K562 (cell line): ENCODE measurements at regions not wholly inside any gene's neighbourhood (a gene's known extent, or its start where the extent isn't known, plus 50 kb on each side); places are given as distances from the start of the nearest gene placed in this dataset.

Source experiments
- ATAC-seq: fragments of 200-7000 bp; cut with Tn5 transposase; 3 replicates; pipeline ENCODE4 v1.9.1; 2020; ENCODE audit warnings: moderate library complexity
- BruUV-seq: library from RNA; stranded (reverse); fragments of 400-500 nt; replicated peaks from 2 replicates; lab custom pipeline; 2021; lab: Mats Ljungman, UMichigan
- CTCF ChIA-PET: fragments of 300-600 bp; formaldehyde crosslinking; extraction: SDS; loops from one replicate; lab custom pipeline; 2021; ENCODE audit warnings: low intra/inter-chr PET ratio; lab: Yijun Ruan, JAX
- POLR2A ChIA-PET: fragments of 300-600, 350-650 bp; sonication (Branson Sonifier 250); formaldehyde crosslinking; extraction: SDS; loops from one replicate; lab custom pipeline; 2021; ENCODE audit warnings: antibody characterized with exemption, inconsistent platforms; lab: Yijun Ruan, JAX
- DNase-seq, 4 experiments: peaks; one replicate each; pipeline versions ENCODE4 v3.0.0 to v3.0.0-alpha.2; 2011 to 2018; ENCODE audit warnings: low spot score in 3 of 4, mixed read lengths in 3 of 4; ENCODE audit errors: extremely low read depth in 1 of 4
- FAIRE-seq: peaks from 2 replicates; lab custom pipeline; 2011; peaks lifted over from hg19 to GRCh38; lab: Jason Lieb, UNC
- H2AFZ ChIP-seq: 2 replicates; pipeline ENCODE4 v1.6.0; 2011; ENCODE audit warnings: low read depth, low read length, control low read depth, inconsistent platforms
- H3K27ac ChIP-seq: fragments of 200-600 bp; 3 replicates; pipeline ENCODE4 v1.8.0; 2011; ENCODE audit warnings: low read depth, mild to moderate bottlenecking, control low read depth, inconsistent platforms, low read length, moderate library complexity, mixed read lengths; ENCODE audit errors: extremely low read depth
- H3K27me3 ChIP-seq, 2 experiments: fragments of 300-600 bp in 1 of 2; 2 replicates in 1 of 2; 3 replicates in 1 of 2; pipeline versions ENCODE4 v1.6.0 to v1.8.0; 2011; ENCODE audit warnings: inconsistent platforms in 2 of 2, low read length in 2 of 2, mild to moderate bottlenecking in 1 of 2, mixed read lengths in 1 of 2, moderate library complexity in 1 of 2; ENCODE audit not compliant: control insufficient read depth in 2 of 2, insufficient read depth in 2 of 2
- H3K36me3 ChIP-seq: fragments of 300-600 bp; 3 replicates; pipeline ENCODE4 v1.8.0; 2011; ENCODE audit warnings: mild to moderate bottlenecking, low read length, inconsistent platforms; ENCODE audit not compliant: control insufficient read depth, insufficient read depth
- H3K4me1 ChIP-seq, 2 experiments: fragments of 200-600 bp in 1 of 2; replicated peaks in 1 of 2; 2 replicates in 1 of 2; 3 replicates in 1 of 2; pipeline versions ENCODE4 v1.5.1 to v1.8.0; 2011; ENCODE audit warnings: inconsistent platforms in 2 of 2, low read length in 2 of 2, mild to moderate bottlenecking in 1 of 2, mixed read lengths in 1 of 2, moderate library complexity in 1 of 2; ENCODE audit not compliant: control insufficient read depth in 2 of 2, insufficient read depth in 2 of 2
- H3K4me2 ChIP-seq: 2 replicates; pipeline ENCODE4 v1.6.1; 2011; ENCODE audit warnings: low read length, control low read depth, inconsistent platforms, mixed read lengths; ENCODE audit not compliant: insufficient read depth
- H3K4me3 ChIP-seq: fragments of 200-600 bp; sonication (generic), shearing (Covaris generic); 2 replicates; pipeline ENCODE4 v1.5.1; 2016; ENCODE audit warnings: control low read depth, inconsistent platforms
- H3K79me2 ChIP-seq: fragments of 200-600 bp; 3 replicates; pipeline ENCODE4 v1.8.0; 2011; ENCODE audit warnings: low read length, inconsistent platforms; ENCODE audit not compliant: control insufficient read depth, insufficient read depth
- H3K9ac ChIP-seq, 2 experiments: 2 replicates each; pipeline versions ENCODE4 v1.6.0 to v1.6.1; 2011; ENCODE audit warnings: low read depth in 2 of 2, low read length in 2 of 2, control low read depth in 1 of 2, inconsistent platforms in 1 of 2, mild to moderate bottlenecking in 1 of 2, mixed read lengths in 1 of 2; ENCODE audit not compliant: insufficient read depth in 1 of 2
- H3K9me1 ChIP-seq: one replicate; pipeline ENCODE4 v1.6.0; 2011; ENCODE audit warnings: inconsistent platforms, mild to moderate bottlenecking, low read length, moderate library complexity; ENCODE audit not compliant: control insufficient read depth, insufficient read depth
- H3K9me3 ChIP-seq: replicated peaks from 2 replicates; pipeline ENCODE4 v1.5.1; 2011; ENCODE audit warnings: low read depth, low read length, inconsistent platforms; ENCODE audit not compliant: control insufficient read depth, insufficient read depth
- H4K20me1 ChIP-seq: replicated peaks from 2 replicates; pipeline ENCODE4 v1.6.1; 2011; ENCODE audit warnings: low read length, inconsistent platforms, mixed read lengths; ENCODE audit not compliant: control insufficient read depth, insufficient read depth
- HDAC6 ChIP-seq: IDR thresholded peaks from 2 replicates; pipeline ENCODE4 v1.6.1; 2012; ENCODE audit warnings: low read depth, mild to moderate bottlenecking, control low read depth, inconsistent platforms, low read length, moderate library complexity
- HSF4 ChIP-seq: fragments of 250-450 bp; sonication (Bioruptor Pico); IDR thresholded peaks from 2 replicates; pipeline ENCODE4 v2.1.2; 2022; ENCODE audit warnings: mild to moderate bottlenecking, moderate library complexity, borderline replicate concordance
- NUFIP1 ChIP-seq: fragments of 450-650 bp; IDR thresholded peaks from 2 replicates; pipeline ENCODE4 v1.6.1; 2018; ENCODE audit not compliant: partially characterized antibody
- RBM39 ChIP-seq: fragments of 200-400 bp; formaldehyde crosslinking; optimal IDR thresholded peaks from 2 replicates; pipeline ENCODE3; 2018; ENCODE audit warnings: low read depth, low read length
- STAG1 ChIP-seq: sonication (generic); formaldehyde crosslinking; IDR thresholded peaks from 2 replicates; pipeline ENCODE4 v1.5.0; 2020; ENCODE audit warnings: missing genetic modification reagents, borderline replicate concordance
- TCFL5 ChIP-seq: fragments of 250-450 bp; sonication (Bioruptor Pico); conservative IDR thresholded peaks from 2 replicates; pipeline ENCODE4 v1.6.1; 2021; ENCODE audit warnings: mild to moderate bottlenecking, moderate library complexity, matching md5 sums
- ZBTB7A ChIP-seq: IDR thresholded peaks from 2 replicates; pipeline ENCODE4 v1.6.1; 2011; ENCODE audit warnings: low read depth, mild to moderate bottlenecking, low read length, moderate library complexity, borderline replicate concordance; ENCODE audit not compliant: control insufficient read depth
- ZNF696 ChIP-seq: fragments of 250-450 bp; sonication (Bioruptor Pico); conservative IDR thresholded peaks from 2 replicates; pipeline ENCODE4 v1.4.0; 2020; ENCODE audit warnings: mild to moderate bottlenecking, moderate library complexity
- WGBS: fragments of 100-300 bp; shearing (Covaris generic); methylation state at CpG from one replicate; pipeline ENCODE4 v1.1.6; 2016; ENCODE audit warnings: low coverage, mixed read lengths; ENCODE audit not compliant: insufficient coverage; ENCODE audit errors: missing lambda C conversion rate; 5-methylcytosine and 5-hydroxymethylcytosine counted together
- in situ Hi-C: fragments of 300-500 bp; cut with MboI; formaldehyde crosslinking; loops from 4 replicates; pipeline ENCODE4 v1.15.0; 2018; ENCODE audit warnings: inconsistent platforms, mixed read lengths
- intact Hi-C: fragments of 100-400 bp; cut with micrococcal nuclease; formaldehyde crosslinking; loops from 2 replicates; pipeline ENCODE4 v1.14.2; 2022
- TF ChIP-seq, protein P1 (sequence below): fragments of 250-450 bp; sonication (Bioruptor Pico); IDR thresholded peaks from 2 replicates; pipeline ENCODE4 v1.5.0; 2021
- TF ChIP-seq, protein P2 (sequence below): fragments of 200-600 bp; sonication (generic); IDR thresholded peaks from one replicate; pipeline ENCODE4 v1.6.1; 2012; ENCODE audit warnings: mild to moderate bottlenecking, low read depth, low read length, inconsistent platforms

DNA sequence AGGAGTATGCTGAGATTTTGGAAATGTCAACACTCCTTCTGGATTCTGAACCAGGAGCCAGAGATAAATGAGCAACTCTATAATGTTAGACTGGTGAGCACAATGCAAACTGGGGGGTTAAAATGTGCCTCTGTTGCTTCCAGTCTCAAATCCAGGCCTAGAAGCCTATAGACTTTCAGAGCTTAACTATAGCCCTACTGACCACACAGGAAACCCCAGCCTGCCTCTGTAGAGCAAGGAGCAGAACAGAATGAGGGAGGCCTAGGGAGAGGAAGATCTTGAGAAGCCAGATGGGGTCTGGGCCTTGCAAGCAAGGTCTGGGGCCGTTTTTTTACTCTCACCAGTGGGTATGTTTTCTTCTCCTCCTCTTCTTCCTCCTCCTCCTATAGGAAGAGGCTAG, 225.4 kb upstream of the KITLG start (continued):
- TF ChIP-seq HDAC6: no peak
- no peak for TF ChIP-seq NUFIP1

DNA sequence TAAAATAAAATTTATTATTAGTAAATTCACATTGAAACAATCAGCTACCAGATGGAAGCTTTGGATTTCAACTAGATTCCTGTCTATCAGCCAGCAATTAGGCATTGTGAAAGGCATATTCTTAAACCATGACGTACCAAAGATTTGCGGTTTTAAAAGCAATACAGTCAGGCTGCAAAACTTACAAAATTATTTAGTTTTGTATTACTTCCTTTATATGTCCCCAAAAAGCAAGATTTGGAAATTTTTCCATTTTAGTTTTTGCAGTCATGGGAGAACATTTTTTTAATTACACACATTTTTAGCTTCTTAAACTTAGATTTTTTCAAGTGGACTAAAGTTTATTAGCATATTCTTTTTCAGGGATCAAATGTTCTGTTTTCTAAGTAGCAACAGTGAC, 225.0 kb upstream of the KITLG start:
- H2AFZ ChIP-seq: no peak overlapping the region
- TF ChIP-seq STAG1: no peak
- TF ChIP-seq, protein P1, sequence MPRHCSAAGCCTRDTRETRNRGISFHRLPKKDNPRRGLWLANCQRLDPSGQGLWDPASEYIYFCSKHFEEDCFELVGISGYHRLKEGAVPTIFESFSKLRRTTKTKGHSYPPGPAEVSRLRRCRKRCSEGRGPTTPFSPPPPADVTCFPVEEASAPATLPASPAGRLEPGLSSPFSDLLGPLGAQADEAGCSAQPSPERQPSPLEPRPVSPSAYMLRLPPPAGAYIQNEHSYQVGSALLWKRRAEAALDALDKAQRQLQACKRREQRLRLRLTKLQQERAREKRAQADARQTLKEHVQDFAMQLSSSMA (CRISPR knock-in tag): no peak
- TF ChIP-seq, protein P2, sequence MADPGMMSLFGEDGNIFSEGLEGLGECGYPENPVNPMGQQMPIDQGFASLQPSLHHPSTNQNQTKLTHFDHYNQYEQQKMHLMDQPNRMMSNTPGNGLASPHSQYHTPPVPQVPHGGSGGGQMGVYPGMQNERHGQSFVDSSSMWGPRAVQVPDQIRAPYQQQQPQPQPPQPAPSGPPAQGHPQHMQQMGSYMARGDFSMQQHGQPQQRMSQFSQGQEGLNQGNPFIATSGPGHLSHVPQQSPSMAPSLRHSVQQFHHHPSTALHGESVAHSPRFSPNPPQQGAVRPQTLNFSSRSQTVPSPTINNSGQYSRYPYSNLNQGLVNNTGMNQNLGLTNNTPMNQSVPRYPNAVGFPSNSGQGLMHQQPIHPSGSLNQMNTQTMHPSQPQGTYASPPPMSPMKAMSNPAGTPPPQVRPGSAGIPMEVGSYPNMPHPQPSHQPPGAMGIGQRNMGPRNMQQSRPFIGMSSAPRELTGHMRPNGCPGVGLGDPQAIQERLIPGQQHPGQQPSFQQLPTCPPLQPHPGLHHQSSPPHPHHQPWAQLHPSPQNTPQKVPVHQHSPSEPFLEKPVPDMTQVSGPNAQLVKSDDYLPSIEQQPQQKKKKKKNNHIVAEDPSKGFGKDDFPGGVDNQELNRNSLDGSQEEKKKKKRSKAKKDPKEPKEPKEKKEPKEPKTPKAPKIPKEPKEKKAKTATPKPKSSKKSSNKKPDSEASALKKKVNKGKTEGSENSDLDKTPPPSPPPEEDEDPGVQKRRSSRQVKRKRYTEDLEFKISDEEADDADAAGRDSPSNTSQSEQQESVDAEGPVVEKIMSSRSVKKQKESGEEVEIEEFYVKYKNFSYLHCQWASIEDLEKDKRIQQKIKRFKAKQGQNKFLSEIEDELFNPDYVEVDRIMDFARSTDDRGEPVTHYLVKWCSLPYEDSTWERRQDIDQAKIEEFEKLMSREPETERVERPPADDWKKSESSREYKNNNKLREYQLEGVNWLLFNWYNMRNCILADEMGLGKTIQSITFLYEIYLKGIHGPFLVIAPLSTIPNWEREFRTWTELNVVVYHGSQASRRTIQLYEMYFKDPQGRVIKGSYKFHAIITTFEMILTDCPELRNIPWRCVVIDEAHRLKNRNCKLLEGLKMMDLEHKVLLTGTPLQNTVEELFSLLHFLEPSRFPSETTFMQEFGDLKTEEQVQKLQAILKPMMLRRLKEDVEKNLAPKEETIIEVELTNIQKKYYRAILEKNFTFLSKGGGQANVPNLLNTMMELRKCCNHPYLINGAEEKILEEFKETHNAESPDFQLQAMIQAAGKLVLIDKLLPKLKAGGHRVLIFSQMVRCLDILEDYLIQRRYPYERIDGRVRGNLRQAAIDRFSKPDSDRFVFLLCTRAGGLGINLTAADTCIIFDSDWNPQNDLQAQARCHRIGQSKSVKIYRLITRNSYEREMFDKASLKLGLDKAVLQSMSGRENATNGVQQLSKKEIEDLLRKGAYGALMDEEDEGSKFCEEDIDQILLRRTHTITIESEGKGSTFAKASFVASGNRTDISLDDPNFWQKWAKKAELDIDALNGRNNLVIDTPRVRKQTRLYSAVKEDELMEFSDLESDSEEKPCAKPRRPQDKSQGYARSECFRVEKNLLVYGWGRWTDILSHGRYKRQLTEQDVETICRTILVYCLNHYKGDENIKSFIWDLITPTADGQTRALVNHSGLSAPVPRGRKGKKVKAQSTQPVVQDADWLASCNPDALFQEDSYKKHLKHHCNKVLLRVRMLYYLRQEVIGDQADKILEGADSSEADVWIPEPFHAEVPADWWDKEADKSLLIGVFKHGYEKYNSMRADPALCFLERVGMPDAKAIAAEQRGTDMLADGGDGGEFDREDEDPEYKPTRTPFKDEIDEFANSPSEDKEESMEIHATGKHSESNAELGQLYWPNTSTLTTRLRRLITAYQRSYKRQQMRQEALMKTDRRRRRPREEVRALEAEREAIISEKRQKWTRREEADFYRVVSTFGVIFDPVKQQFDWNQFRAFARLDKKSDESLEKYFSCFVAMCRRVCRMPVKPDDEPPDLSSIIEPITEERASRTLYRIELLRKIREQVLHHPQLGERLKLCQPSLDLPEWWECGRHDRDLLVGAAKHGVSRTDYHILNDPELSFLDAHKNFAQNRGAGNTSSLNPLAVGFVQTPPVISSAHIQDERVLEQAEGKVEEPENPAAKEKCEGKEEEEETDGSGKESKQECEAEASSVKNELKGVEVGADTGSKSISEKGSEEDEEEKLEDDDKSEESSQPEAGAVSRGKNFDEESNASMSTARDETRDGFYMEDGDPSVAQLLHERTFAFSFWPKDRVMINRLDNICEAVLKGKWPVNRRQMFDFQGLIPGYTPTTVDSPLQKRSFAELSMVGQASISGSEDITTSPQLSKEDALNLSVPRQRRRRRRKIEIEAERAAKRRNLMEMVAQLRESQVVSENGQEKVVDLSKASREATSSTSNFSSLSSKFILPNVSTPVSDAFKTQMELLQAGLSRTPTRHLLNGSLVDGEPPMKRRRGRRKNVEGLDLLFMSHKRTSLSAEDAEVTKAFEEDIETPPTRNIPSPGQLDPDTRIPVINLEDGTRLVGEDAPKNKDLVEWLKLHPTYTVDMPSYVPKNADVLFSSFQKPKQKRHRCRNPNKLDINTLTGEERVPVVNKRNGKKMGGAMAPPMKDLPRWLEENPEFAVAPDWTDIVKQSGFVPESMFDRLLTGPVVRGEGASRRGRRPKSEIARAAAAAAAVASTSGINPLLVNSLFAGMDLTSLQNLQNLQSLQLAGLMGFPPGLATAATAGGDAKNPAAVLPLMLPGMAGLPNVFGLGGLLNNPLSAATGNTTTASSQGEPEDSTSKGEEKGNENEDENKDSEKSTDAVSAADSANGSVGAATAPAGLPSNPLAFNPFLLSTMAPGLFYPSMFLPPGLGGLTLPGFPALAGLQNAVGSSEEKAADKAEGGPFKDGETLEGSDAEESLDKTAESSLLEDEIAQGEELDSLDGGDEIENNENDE: no peak
- no peak for TF ChIP-seq RBM39
- no peak for TF ChIP-seq HSF4 (CRISPR knock-in tag)
- no peak for TF ChIP-seq TCFL5 (CRISPR knock-in tag)
- no peak for TF ChIP-seq ZNF696 (CRISPR knock-in tag)
- no peak for TF ChIP-seq ZBTB7A
- TF ChIP-seq, all 486 proteins: peak for 0
- FAIRE-seq (no peak), ATAC-seq (no peak), DNase-seq (no peak)
- 0% methylated on average over 2 of the region's 2 CpGs for WGBS
- H3K9ac ChIP-seq: no peak overlapping the region
- H3K79me2 ChIP-seq: no peaks in the 10 kb centered on the region
- no peaks in the 10 kb centered on the region; the same call in 1 of the 2 replicates for H3K9me3 ChIP-seq
- POLR2A ChIA-PET: no interaction called here
- H3K4me1 ChIP-seq: no peaks in the 10 kb centered on the region
- H3K4me3 ChIP-seq: no peak overlapping the region
- H3K27me3 ChIP-seq: no peaks in the 10 kb centered on the region
- H3K36me3 ChIP-seq: no peaks in the 10 kb centered on the region
- in situ Hi-C loops: no loop called here
- intact Hi-C loops: no loop called here
- H3K9me1 ChIP-seq: no peaks in the 10 kb centered on the region
- H4K20me1 ChIP-seq: no peaks in the 10 kb centered on the region
- H3K4me2 ChIP-seq: no peak overlapping the region
- CTCF ChIA-PET: no interaction called here
- BruUV-seq: no TSS peak
- H3K27ac ChIP-seq: no peak overlapping the region
